ENCODE measurements at regions not wholly inside any gene's neighbourhood (a gene's known extent, or its start where the extent isn't known, plus 50 kb on each side); places are given as distances from the start of the nearest gene placed in this dataset.

- TF ChIP-seq CTCF (conservative IDR thresholded peaks at IDR 0.05; ENCODE audit: low read length) (no peak), EZH2phosphoT487 (IDR thresholded peaks at IDR 0.05; ENCODE audit: borderline replicate concordance, low read depth, low read length) (no peak)
Observed at GRCh38 chr12:12003609-12004008, 67.1 kb upstream of the BCL2L14 start.
